Keratinocyte (primary cell): ENCODE measurements at regions not wholly inside any gene's neighbourhood (a gene's known extent, or its start where the extent isn't known, plus 50 kb on each side); places are given as distances from the start of the nearest gene placed in this dataset.

Experiments
- DNase-seq: peaks from one replicate; pipeline ENCODE4 v3.0.0-alpha.2; 2011; ENCODE audit warnings: low read depth, missing footprints, low spot score
- FAIRE-seq: peaks from 2 replicates; lab custom pipeline; 2011; peaks lifted over from hg19 to GRCh38; lab: Jason Lieb, UNC
- H2AFZ ChIP-seq: 2 replicates; pipeline ENCODE4 v1.6.0; 2012; ENCODE audit warnings: low read length, control low read depth, inconsistent platforms; ENCODE audit not compliant: control insufficient read depth
- H3K27ac ChIP-seq: 2 replicates; pipeline ENCODE4 v1.5.1; 2011; ENCODE audit warnings: low read length; ENCODE audit not compliant: control insufficient read depth, insufficient read depth
- H3K27me3 ChIP-seq: 3 replicates; pipeline ENCODE4 v1.6.0; 2011; ENCODE audit warnings: low read length; ENCODE audit not compliant: control insufficient read depth, insufficient read depth; ENCODE audit errors: extremely low read depth
- H3K36me3 ChIP-seq, 2 experiments: 2 replicates in 1 of 2; 3 replicates in 1 of 2; pipeline ENCODE4 v1.5.1; 2011; ENCODE audit warnings: low read length in 2 of 2, mild to moderate bottlenecking in 1 of 2; ENCODE audit not compliant: control insufficient read depth in 2 of 2, insufficient read depth in 2 of 2; ENCODE audit errors: extremely low read depth in 1 of 2
- H3K4me1 ChIP-seq: 3 replicates; pipeline ENCODE4 v1.5.1; 2011; ENCODE audit warnings: low read length; ENCODE audit not compliant: control insufficient read depth, insufficient read depth; ENCODE audit errors: extremely low read depth
- H3K4me2 ChIP-seq: 3 replicates; pipeline ENCODE4 v1.6.0; 2011; ENCODE audit warnings: low read depth, low read length; ENCODE audit not compliant: control insufficient read depth, insufficient read depth; ENCODE audit errors: extremely low read depth
- H3K4me3 ChIP-seq, 3 experiments: fragments of 200-600 bp in 1 of 3; sonication (generic) in 1 of 3; 2 replicates in 2 of 3; 3 replicates in 1 of 3; pipeline ENCODE4 v1.5.1; 2011 to 2016; ENCODE audit warnings: low read length in 3 of 3, mild to moderate bottlenecking in 3 of 3, control low read depth in 2 of 3, inconsistent platforms in 1 of 3, low read depth in 1 of 3, mixed read lengths in 1 of 3, mixed run types in 1 of 3, moderate library complexity in 1 of 3; ENCODE audit not compliant: control insufficient read depth in 2 of 3, insufficient read depth in 2 of 3; ENCODE audit errors: extremely low read depth in 1 of 3
- H3K79me2 ChIP-seq: 2 replicates; pipeline ENCODE4 v1.6.0; 2012; ENCODE audit warnings: low read length; ENCODE audit not compliant: control insufficient read depth, insufficient read depth
- H3K9ac ChIP-seq: 3 replicates; pipeline ENCODE4 v1.6.0; 2011; ENCODE audit warnings: low read length; ENCODE audit not compliant: control insufficient read depth, insufficient read depth; ENCODE audit errors: extremely low read depth
- H3K9me1 ChIP-seq: 3 replicates; pipeline ENCODE4 v1.6.0; 2011; ENCODE audit warnings: low read length; ENCODE audit not compliant: control insufficient read depth, insufficient read depth; ENCODE audit errors: extremely low read depth
- H3K9me3 ChIP-seq: 2 replicates; pipeline ENCODE4 v1.5.1; 2012; ENCODE audit warnings: low read depth, low read length; ENCODE audit not compliant: control insufficient read depth
- H4K20me1 ChIP-seq: 3 replicates; pipeline ENCODE4 v1.6.0; 2011; ENCODE audit warnings: low read length; ENCODE audit not compliant: control insufficient read depth, insufficient read depth; ENCODE audit errors: extremely low read depth
- EZH2 ChIP-seq: IDR thresholded peaks from one replicate; pipeline ENCODE4 v1.6.1; 2012; ENCODE audit warnings: inconsistent platforms, mild to moderate bottlenecking, low read length, moderate library complexity
- dilution Hi-C: fragments of 300-500 bp; cut with MboI; formaldehyde crosslinking; loops from one replicate; pipeline ENCODE4 v1.7.0; 2020; ENCODE audit warnings: low sequenced_read_pairs; ENCODE audit not compliant: extremely low pct_ligation_motif_present
- TF ChIP-seq, protein P1 (sequence below), 3 experiments: IDR thresholded peaks in 1 of 3; conservative IDR thresholded peaks in 1 of 3; optimal IDR thresholded peaks in 1 of 3; 2 replicates in 2 of 3; 3 replicates in 1 of 3; pipeline versions ENCODE3 to v1.5.1; 2011; ENCODE audit warnings: low read length in 3 of 3, mild to moderate bottlenecking in 3 of 3, moderate library complexity in 2 of 3, control low read depth in 1 of 3, inconsistent platforms in 1 of 3; ENCODE audit not compliant: insufficient read depth in 2 of 3; ENCODE audit errors: extremely low read depth in 1 of 3

GRCh38 chr2:145108361-145108778, 588.5 kb upstream of the ZEB2 start:
- TF ChIP-seq, protein P1, sequence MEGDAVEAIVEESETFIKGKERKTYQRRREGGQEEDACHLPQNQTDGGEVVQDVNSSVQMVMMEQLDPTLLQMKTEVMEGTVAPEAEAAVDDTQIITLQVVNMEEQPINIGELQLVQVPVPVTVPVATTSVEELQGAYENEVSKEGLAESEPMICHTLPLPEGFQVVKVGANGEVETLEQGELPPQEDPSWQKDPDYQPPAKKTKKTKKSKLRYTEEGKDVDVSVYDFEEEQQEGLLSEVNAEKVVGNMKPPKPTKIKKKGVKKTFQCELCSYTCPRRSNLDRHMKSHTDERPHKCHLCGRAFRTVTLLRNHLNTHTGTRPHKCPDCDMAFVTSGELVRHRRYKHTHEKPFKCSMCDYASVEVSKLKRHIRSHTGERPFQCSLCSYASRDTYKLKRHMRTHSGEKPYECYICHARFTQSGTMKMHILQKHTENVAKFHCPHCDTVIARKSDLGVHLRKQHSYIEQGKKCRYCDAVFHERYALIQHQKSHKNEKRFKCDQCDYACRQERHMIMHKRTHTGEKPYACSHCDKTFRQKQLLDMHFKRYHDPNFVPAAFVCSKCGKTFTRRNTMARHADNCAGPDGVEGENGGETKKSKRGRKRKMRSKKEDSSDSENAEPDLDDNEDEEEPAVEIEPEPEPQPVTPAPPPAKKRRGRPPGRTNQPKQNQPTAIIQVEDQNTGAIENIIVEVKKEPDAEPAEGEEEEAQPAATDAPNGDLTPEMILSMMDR (optimal IDR thresholded peaks at IDR 0.05 in 1 of 3, IDR thresholded peaks at IDR 0.05 in 1 of 3, conservative IDR thresholded peaks at IDR 0.05 in 1 of 3; ENCODE audit: extremely low read depth in 1 of 3, insufficient read depth in 2 of 3, low read length in 3 of 3) = no peak
- TF ChIP-seq EZH2 = no peak
- no peak for DNase-seq
- H3K36me3 ChIP-seq = no peaks in the 10 kb centered on the region
- no peak overlapping the region for H2AFZ ChIP-seq
- H4K20me1 ChIP-seq = no peaks in the 10 kb centered on the region
- H3K9me3 ChIP-seq = no peaks in the 10 kb centered on the region
- no peaks in the 10 kb centered on the region for H3K27me3 ChIP-seq
- no peak overlapping the region for H3K9ac ChIP-seq
- no peak for FAIRE-seq
- H3K4me2 ChIP-seq = no peak overlapping the region
- no peaks in the 10 kb centered on the region for H3K9me1 ChIP-seq
- no peak overlapping the region for H3K27ac ChIP-seq
- H3K4me3 ChIP-seq = no peak overlapping the region
- dilution Hi-C loops = no loop called here
- H3K4me1 ChIP-seq = peaks cover 9% of the 10 kb centered on the region
- H3K79me2 ChIP-seq = no peaks in the 10 kb centered on the region

- H3K36me3 ChIP-seq = no peaks in the 10 kb centered on the region
- TF ChIP-seq, protein P1 (optimal IDR thresholded peaks at IDR 0.05 in 1 of 3, IDR thresholded peaks at IDR 0.05 in 1 of 3, conservative IDR thresholded peaks at IDR 0.05 in 1 of 3; ENCODE audit: extremely low read depth in 1 of 3, insufficient read depth in 2 of 3, low read length in 3 of 3) = no peak
- no peak for TF ChIP-seq EZH2
- dilution Hi-C loops = no loop called here
- no peaks in the 10 kb centered on the region for H3K9me3 ChIP-seq
- no peaks in the 10 kb centered on the region for H3K27me3 ChIP-seq
- H3K79me2 ChIP-seq = no peaks in the 10 kb centered on the region
- DNase-seq = no peak
- no peak overlapping the region for H3K4me3 ChIP-seq
- no peak overlapping the region for H3K27ac ChIP-seq
- no peak overlapping the region for H3K4me2 ChIP-seq
- no peaks in the 10 kb centered on the region for H4K20me1 ChIP-seq
- H3K9me1 ChIP-seq = no peaks in the 10 kb centered on the region
- no peak overlapping the region for H2AFZ ChIP-seq
- peaks cover 9% of the 10 kb centered on the region for H3K4me1 ChIP-seq
- peak; percentile 74 for FAIRE-seq
- no peak overlapping the region for H3K9ac ChIP-seq
Measured at GRCh38 chr2:145106293-145106692, 586.4 kb upstream of the ZEB2 start.
